Retinal pigment epithelial cell (primary cell): ENCODE measurements at regions not wholly inside any gene's neighbourhood (a gene's known extent, or its start where the extent isn't known, plus 50 kb on each side); places are given as distances from the start of the nearest gene placed in this dataset.

Experiments
- DNase-seq: peaks from one replicate; pipeline ENCODE4 v3.0.0-alpha.2; 2010; ENCODE audit warnings: low read depth
- H3K4me3 ChIP-seq: 2 replicates; pipeline ENCODE4 v1.5.1; 2011; ENCODE audit warnings: mild to moderate bottlenecking, low read length, control low read depth, moderate library complexity
- CTCF ChIP-seq: conservative IDR thresholded peaks from 2 replicates; pipeline ENCODE4 v1.5.1; 2011; ENCODE audit warnings: low read depth, low read length, control low read depth, inconsistent platforms

- TF ChIP-seq CTCF = no peak
- H3K4me3 ChIP-seq = no peak overlapping the region
- no peak for DNase-seq
Measured at GRCh38 chr7:155198901-155199845, 98.5 kb upstream of the INSIG1 start.

- no peak for TF ChIP-seq CTCF
- H3K4me3 ChIP-seq = no peak overlapping the region
- DNase-seq = no peak
Measured at GRCh38 chr7:155201325-155202087, 96.2 kb upstream of the INSIG1 start.

GRCh38 chr7:155202106-155202871 is 95.4 kb upstream of the INSIG1 start:
- no peak for DNase-seq

GRCh38 chr7:155203059-155203881 is 94.4 kb upstream of the INSIG1 start:
- no peak for DNase-seq
- no peak for TF ChIP-seq CTCF

More at GRCh38 chr7:155202106-155202871, 95.4 kb upstream of the INSIG1 start:
- H3K4me3 ChIP-seq = no peak overlapping the region
- TF ChIP-seq CTCF = no peak

GRCh38 chr7:155203882-155204691 is 93.6 kb upstream of the INSIG1 start:
- DNase-seq = no peak
- no peak overlapping the region for H3K4me3 ChIP-seq
- no peak for TF ChIP-seq CTCF

More at GRCh38 chr7:155203059-155203881, 94.4 kb upstream of the INSIG1 start:
- H3K4me3 ChIP-seq = no peak overlapping the region
